ENCODE measurements at regions not wholly inside any gene's neighbourhood (a gene's known extent, or its start where the extent isn't known, plus 50 kb on each side); places are given as distances from the start of the nearest gene placed in this dataset.

DNA sequence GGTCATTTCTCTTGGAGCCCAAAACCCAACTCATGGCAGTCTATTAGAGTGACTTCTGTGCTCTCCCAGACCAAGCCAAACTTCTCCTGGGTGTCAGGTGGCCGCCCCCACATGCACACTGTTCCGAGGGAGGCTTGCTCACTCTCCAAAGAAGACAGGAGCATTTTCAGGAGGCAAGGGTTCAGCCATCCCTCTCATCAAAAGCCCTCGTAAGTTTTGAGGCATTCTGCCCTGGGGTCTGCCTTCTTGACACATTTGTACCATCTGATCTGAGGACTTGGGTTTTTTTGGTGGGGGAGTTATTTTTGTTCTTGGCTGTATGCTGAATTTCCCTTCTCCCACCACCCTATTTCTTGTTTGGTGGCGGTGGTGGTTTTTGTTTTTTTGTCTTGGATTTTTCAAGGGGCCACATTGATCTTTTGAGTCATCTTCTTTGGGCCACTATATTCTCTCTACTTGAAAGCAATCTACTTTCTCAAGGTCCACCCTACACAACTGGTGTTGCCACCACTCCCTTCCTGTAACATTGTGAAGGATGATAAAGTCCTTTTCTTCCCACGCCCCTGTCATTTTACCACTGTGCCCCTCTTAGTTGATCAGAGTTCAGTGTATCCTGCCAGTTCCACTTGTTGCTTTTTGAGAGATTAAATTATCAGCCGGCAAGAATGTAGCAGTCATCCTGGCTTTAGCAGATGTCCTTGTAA is 255.8 kb downstream of the CYP26B1 start:
- no peak for DNase-seq (ENCODE audit: low read depth)
- TF ChIP-seq, protein P1, sequence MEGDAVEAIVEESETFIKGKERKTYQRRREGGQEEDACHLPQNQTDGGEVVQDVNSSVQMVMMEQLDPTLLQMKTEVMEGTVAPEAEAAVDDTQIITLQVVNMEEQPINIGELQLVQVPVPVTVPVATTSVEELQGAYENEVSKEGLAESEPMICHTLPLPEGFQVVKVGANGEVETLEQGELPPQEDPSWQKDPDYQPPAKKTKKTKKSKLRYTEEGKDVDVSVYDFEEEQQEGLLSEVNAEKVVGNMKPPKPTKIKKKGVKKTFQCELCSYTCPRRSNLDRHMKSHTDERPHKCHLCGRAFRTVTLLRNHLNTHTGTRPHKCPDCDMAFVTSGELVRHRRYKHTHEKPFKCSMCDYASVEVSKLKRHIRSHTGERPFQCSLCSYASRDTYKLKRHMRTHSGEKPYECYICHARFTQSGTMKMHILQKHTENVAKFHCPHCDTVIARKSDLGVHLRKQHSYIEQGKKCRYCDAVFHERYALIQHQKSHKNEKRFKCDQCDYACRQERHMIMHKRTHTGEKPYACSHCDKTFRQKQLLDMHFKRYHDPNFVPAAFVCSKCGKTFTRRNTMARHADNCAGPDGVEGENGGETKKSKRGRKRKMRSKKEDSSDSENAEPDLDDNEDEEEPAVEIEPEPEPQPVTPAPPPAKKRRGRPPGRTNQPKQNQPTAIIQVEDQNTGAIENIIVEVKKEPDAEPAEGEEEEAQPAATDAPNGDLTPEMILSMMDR (conservative IDR thresholded peaks at IDR 0.05; ENCODE audit: low read depth, low read length), result no peak
- no peak overlapping the region for H3K4me3 ChIP-seq (ENCODE audit: low read length)

DNA sequence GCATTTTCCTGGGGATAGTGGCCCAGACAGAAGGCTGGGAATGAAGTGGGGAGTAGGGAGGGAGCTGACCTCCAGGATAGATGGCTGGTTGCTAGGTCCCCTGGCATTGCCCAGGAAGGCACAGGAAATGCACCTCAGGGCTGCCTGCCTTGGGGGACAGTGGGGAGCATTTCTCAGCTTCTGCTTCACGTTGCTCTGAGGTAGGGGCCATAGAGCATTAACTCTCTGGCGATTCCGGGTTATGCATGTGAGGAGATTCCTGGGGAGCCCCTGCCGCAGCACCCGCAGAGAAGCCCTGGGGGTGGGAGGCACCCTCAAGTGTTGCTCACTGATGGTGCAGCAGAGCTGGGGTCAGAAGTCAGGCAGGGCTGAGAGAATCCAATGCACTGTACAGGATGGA is 256.5 kb downstream of the CYP26B1 start:
- TF ChIP-seq, protein P1 (conservative IDR thresholded peaks at IDR 0.05; ENCODE audit: low read depth, low read length), result no peak
- no peak for DNase-seq (ENCODE audit: low read depth)
- no peak overlapping the region for H3K4me3 ChIP-seq (ENCODE audit: low read length)

DNA sequence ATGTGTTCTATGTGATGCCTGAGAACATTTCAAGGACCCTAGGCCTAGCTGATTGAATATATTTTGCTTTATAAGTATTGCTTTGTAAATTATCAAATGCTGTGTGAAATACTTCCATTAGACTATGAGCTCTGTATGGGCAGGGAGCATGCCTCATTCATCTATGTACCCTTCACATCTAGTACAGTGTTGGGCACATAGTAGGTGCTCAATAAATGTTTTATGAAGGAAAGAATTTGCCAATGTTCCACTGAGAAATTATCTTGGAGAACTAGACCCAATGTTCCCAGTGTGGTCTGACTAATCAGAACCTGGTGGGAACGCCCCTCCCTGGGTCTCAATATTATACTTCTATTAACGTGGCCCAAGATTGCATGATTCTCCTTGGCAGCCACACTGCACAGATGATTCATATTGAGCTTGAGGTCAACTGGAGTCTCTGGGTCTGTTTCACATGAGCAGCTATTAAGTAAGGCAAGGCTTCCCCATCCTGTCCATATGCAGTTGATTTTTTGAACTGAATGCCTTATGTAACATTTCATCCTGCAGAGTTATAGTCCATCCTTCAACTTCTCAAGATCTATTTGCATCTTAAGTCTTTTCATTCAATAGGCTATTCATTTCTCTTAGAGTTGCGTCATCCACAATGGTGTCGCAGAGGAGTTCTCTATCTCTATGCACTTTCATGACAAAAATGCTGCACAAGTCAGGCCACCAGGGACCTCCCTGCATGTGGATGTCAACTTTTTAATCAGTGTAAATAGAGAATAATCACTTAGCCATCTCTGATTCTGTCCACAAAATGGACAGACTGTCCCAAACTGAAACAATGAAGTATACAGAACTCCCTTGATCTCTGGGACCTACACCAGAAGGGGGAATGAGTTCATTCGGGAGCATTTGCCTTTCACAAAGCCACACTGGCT is 257.6 kb downstream of the CYP26B1 start:
- peak; percentile 11 for DNase-seq (ENCODE audit: low read depth)
- no peak overlapping the region for H3K4me3 ChIP-seq (ENCODE audit: low read length)
- TF ChIP-seq, protein P1 (conservative IDR thresholded peaks at IDR 0.05; ENCODE audit: low read depth, low read length), result no peak

DNA sequence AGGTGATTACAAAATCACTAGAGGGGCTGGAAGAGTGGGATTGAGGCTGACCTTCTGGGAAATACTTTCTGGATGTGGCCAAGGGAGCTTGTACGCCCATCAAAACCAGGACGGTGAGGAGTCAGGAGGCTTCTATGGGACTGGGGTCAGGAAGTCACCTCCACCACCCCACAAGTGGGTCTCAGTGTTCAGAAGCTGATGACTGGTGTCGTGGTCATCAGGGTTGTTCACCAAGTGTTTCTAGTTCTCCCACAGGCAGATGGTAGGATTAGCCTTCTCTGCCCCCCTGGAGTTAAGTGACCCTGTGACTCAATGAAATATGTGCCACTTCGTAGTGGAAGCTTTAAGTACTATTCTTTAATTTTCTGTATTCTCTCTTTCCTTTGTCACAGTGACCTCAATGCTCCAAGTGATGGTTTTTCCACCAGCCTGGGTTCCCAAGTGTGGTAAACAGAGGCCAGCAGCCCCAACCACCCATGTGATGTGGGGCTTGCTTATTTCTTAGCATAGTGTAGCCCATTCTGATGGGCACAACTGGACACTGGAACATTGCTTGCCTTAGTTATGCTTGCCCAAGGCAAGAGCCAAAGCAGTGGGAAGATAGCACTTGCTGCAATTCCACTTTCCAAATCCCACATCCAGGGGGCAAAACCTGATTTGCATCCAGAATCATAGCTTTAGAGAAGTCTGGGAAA is 258.8 kb downstream of the CYP26B1 start:
- no peak for DNase-seq (ENCODE audit: low read depth)
- TF ChIP-seq, protein P1 (conservative IDR thresholded peaks at IDR 0.05; ENCODE audit: low read depth, low read length), result no peak
- H3K4me3 ChIP-seq (ENCODE audit: low read length), result no peak overlapping the region

DNA sequence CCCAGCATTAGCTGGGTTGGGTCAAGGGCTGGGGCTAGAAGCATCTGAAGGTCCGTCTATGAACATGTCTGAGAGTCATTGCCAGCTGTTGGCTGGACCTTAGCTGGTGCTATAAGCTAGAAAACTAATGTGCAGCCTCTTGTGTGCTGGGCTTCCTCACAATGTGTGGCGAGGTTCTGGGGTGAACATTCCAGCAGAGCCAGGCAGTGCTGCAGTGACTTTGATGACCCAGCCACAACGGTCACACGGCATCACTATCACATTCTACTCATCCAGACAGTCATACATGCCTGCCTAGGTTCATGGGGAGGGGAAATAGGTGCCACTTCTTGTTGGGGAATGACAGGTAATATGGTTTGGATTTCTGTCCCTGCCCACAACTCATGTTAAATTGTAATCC is 260.5 kb downstream of the CYP26B1 start:
- TF ChIP-seq, protein P1 (conservative IDR thresholded peaks at IDR 0.05; ENCODE audit: low read depth, low read length), result no peak

DNA sequence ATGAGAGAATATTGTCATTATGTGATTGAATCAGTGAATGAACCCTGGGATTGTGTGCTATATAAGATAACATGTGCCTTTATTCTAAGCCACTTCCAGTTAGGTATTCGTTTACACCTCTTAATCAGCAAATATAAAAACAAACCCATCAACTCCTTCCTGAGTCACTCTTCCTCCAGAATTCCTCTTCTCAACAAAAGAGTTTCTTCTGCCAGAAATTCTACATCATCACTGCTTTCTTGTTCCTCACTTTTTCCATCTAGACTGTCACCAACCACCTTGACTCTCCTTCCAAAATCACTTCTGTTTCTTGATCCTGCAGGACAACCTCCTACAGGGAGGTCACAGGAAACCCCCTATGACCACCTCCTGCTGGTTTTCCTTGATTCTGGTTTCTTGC is 261.4 kb downstream of the CYP26B1 start:
- no peak for DNase-seq (ENCODE audit: low read depth)
- no peak overlapping the region for H3K4me3 ChIP-seq (ENCODE audit: low read length)
- TF ChIP-seq, protein P1 (conservative IDR thresholded peaks at IDR 0.05; ENCODE audit: low read depth, low read length), result no peak

More for the DNA sequence above, 260.5 kb downstream of the CYP26B1 start:
- no peak for DNase-seq (ENCODE audit: low read depth)
- no peak overlapping the region for H3K4me3 ChIP-seq (ENCODE audit: low read length)

Data from retinal pigment epithelial cell (primary cell).